HepG2 (cell line): ENCODE measurements at regions not wholly inside any gene's neighbourhood (a gene's known extent, or its start where the extent isn't known, plus 50 kb on each side); places are given as distances from the start of the nearest gene placed in this dataset.

ENCODE experiments used
- CTCF ChIP-seq: sonication (generic); formaldehyde crosslinking; IDR thresholded peaks from 2 replicates; pipeline ENCODE4 v1.5.0; 2020; ENCODE audit warnings: mild to moderate bottlenecking, missing genetic modification reagents, moderate library complexity
- ESRRA ChIP-seq: sonication (generic); formaldehyde crosslinking; IDR thresholded peaks from 2 replicates; pipeline ENCODE4 v1.5.1; 2020; ENCODE audit warnings: mild to moderate bottlenecking, low read depth, missing genetic modification reagents
- NFYB ChIP-seq: sonication (generic); formaldehyde crosslinking; IDR thresholded peaks from 2 replicates; pipeline ENCODE4 v1.4.0; 2020; ENCODE audit warnings: missing genetic modification reagents
- SKI ChIP-seq: fragments of 450-650 bp; IDR thresholded peaks from one replicate; pipeline ENCODE4 v1.6.1; 2018; ENCODE audit warnings: mild to moderate bottlenecking; ENCODE audit not compliant: partially characterized antibody
- SMC3 ChIP-seq: IDR thresholded peaks from 2 replicates; pipeline ENCODE4 v1.6.1; 2011; ENCODE audit warnings: low read length, improper control_type of control experiment
- SRF ChIP-seq: IDR thresholded peaks from 2 replicates; pipeline ENCODE4 v1.6.1; 2011; ENCODE audit warnings: mild to moderate bottlenecking, low read depth, low read length, moderate library complexity
- ZMYM2 ChIP-seq: sonication (generic); formaldehyde crosslinking; IDR thresholded peaks from 2 replicates; pipeline ENCODE4 v1.8.0; 2022; ENCODE audit warnings: mild to moderate bottlenecking, missing genetic modification reagents
- ZNF431 ChIP-seq: sonication (generic); formaldehyde crosslinking; IDR thresholded peaks from 2 replicates; pipeline ENCODE4 v1.9.0; 2022; ENCODE audit warnings: missing genetic modification reagents, low read depth, mild to moderate bottlenecking, borderline replicate concordance
- ZNF644 ChIP-seq: IDR thresholded peaks from 2 replicates; pipeline ENCODE4 v1.6.1; 2016; ENCODE audit warnings: low read depth
- ZNF713 ChIP-seq: sonication (generic); formaldehyde crosslinking; IDR thresholded peaks from 2 replicates; pipeline ENCODE4 v1.4.0; 2020; ENCODE audit warnings: mild to moderate bottlenecking, missing genetic modification reagents
- ZNF740 ChIP-seq: sonication (generic); formaldehyde crosslinking; IDR thresholded peaks from 2 replicates; pipeline ENCODE4 v1.4.0; 2020; ENCODE audit warnings: missing genetic modification reagents
- ZNF766 ChIP-seq: sonication (generic); formaldehyde crosslinking; IDR thresholded peaks from 2 replicates; pipeline ENCODE4 v1.5.0; 2020; ENCODE audit warnings: missing genetic modification reagents, borderline replicate concordance

GRCh38 chr6:139636391-139636790 is 261.9 kb upstream of the CITED2 start:
- TF ChIP-seq ZNF431 (CRISPR knock-in tag) (no peak), SKI (no peak), ZNF644 (CRISPR knock-in tag) (no peak), ZNF713 (CRISPR knock-in tag) (no peak), ZNF766 (CRISPR knock-in tag) (no peak), ZNF740 (no peak), SMC3 (no peak), ZMYM2 (CRISPR knock-in tag) (no peak), NFYB (CRISPR knock-in tag) (no peak), SRF (no peak), CTCF (CRISPR knock-in tag) (no peak), ESRRA (no peak)
